OCI-LY7 (cell line): ENCODE measurements at regions not wholly inside any gene's neighbourhood (a gene's known extent, or its start where the extent isn't known, plus 50 kb on each side); places are given as distances from the start of the nearest gene placed in this dataset.

Source experiments
- CTCF ChIP-seq: fragments of 200-600 bp; sonication (generic); conservative IDR thresholded peaks from 2 replicates; pipeline ENCODE4 v1.5.1; 2014; ENCODE audit warnings: mild to moderate bottlenecking, antibody characterized with exemption, low read length, moderate library complexity, mixed read lengths
- EZH2phosphoT487 ChIP-seq: fragments of 200-600 bp; sonication (generic); IDR thresholded peaks from 2 replicates; pipeline ENCODE4 v1.6.1; 2018; ENCODE audit warnings: low read depth, borderline replicate concordance, mild to moderate bottlenecking, mixed run types, antibody characterized with exemption, low read length, moderate library complexity, mixed read lengths

- TF ChIP-seq CTCF (no peak), EZH2phosphoT487 (no peak)
Observed at GRCh38 chr2:235314371-235314930, 179.4 kb upstream of the AGAP1 start.
